DOHH2 (cell line): ENCODE measurements at regions not wholly inside any gene's neighbourhood (a gene's known extent, or its start where the extent isn't known, plus 50 kb on each side); places are given as distances from the start of the nearest gene placed in this dataset.

Source experiments
- H3F3A ChIP-seq: fragments of 200-600 bp; sonication (generic), shearing (Covaris generic); 2 replicates; pipeline ENCODE4 v1.6.0; 2016; ENCODE audit warnings: antibody characterized with exemption, mild to moderate bottlenecking; ENCODE audit not compliant: control insufficient read depth, insufficient read depth
- H3K27ac ChIP-seq: fragments of 200-600 bp; sonication (generic); 2 replicates; pipeline ENCODE4 v1.5.1; 2014; ENCODE audit warnings: low read depth, mild to moderate bottlenecking, low read length, moderate library complexity
- H3K27me3 ChIP-seq: fragments of 200-600 bp; sonication (generic); 2 replicates; pipeline ENCODE4 v1.6.1; 2014; ENCODE audit warnings: mild to moderate bottlenecking, low read length, mixed read lengths; ENCODE audit not compliant: control insufficient read depth
- H3K36me3 ChIP-seq: fragments of 200-600 bp; sonication (generic); 2 replicates; pipeline ENCODE4 v1.6.1; 2014; ENCODE audit warnings: mild to moderate bottlenecking, low read length, moderate library complexity, mixed read lengths; ENCODE audit not compliant: control insufficient read depth
- H3K4me1 ChIP-seq: fragments of 200-600 bp; sonication (generic); 2 replicates; pipeline ENCODE4 v1.6.1; 2014; ENCODE audit warnings: mild to moderate bottlenecking, low read length, mixed read lengths; ENCODE audit not compliant: control insufficient read depth
- H3K4me2 ChIP-seq: fragments of 200-600 bp; sonication (generic); 2 replicates; pipeline ENCODE4 v1.6.0; 2014; ENCODE audit warnings: mild to moderate bottlenecking, low read length, moderate library complexity
- H3K4me3 ChIP-seq: fragments of 200-600 bp; sonication (generic); 2 replicates; pipeline ENCODE4 v1.5.1; 2014; ENCODE audit warnings: mild to moderate bottlenecking, low read length, mixed read lengths
- H3K79me2 ChIP-seq: fragments of 200-600 bp; sonication (generic); 2 replicates; pipeline ENCODE4 v1.6.1; 2014; ENCODE audit warnings: mild to moderate bottlenecking, low read length, mixed read lengths; ENCODE audit not compliant: control insufficient read depth
- H3K9me2 ChIP-seq: fragments of 200-600 bp; sonication (generic); replicated peaks from 2 replicates; pipeline ENCODE4 v1.6.1; 2014; ENCODE audit warnings: mild to moderate bottlenecking, low read length, mixed read lengths; ENCODE audit not compliant: control insufficient read depth
- H3K9me3 ChIP-seq: fragments of 200-600 bp; sonication (generic); 2 replicates; pipeline ENCODE4 v1.6.1; 2014; ENCODE audit warnings: antibody characterized with exemption, low read length, mixed read lengths; ENCODE audit not compliant: control insufficient read depth, insufficient read depth
- H4K20me1 ChIP-seq: fragments of 200-600 bp; sonication (generic); 2 replicates; pipeline ENCODE4 v1.6.0; 2014; ENCODE audit warnings: low read depth, mild to moderate bottlenecking, antibody characterized with exemption, low read length, moderate library complexity; ENCODE audit not compliant: control insufficient read depth, insufficient read depth
- CTCF ChIP-seq: fragments of 200-600 bp; sonication (generic); IDR thresholded peaks from one replicate; pipeline ENCODE4 v1.5.1; 2014; ENCODE audit warnings: antibody characterized with exemption, mild to moderate bottlenecking, low read depth, low read length; ENCODE audit not compliant: poor library complexity, severe bottlenecking
- EZH2phosphoT487 ChIP-seq: fragments of 200-600 bp; sonication (generic); IDR thresholded peaks from 2 replicates; pipeline ENCODE4 v1.6.1; 2017; ENCODE audit warnings: borderline replicate concordance, mild to moderate bottlenecking, antibody characterized with exemption, low read length, moderate library complexity, mixed read lengths

- Histone ChIP-seq H3K4me2 (no peak overlapping the region), H3K9me3 (no peaks in the 10 kb centered on the region), H3K79me2 (no peaks in the 10 kb centered on the region), H3K4me1 (no peaks in the 10 kb centered on the region), H3K36me3 (no peaks in the 10 kb centered on the region), H3K27me3 (no peaks in the 10 kb centered on the region), H4K20me1 (no peaks in the 10 kb centered on the region), H3K4me3 (no peak overlapping the region), H3K9me2 (no peaks in the 10 kb centered on the region), H3K27ac (no peak overlapping the region), H3F3A (no peaks in the 10 kb centered on the region)
- TF ChIP-seq EZH2phosphoT487 (no peak), CTCF (no peak)
Measured at GRCh38 chr4:163932504-163932903, 438.0 kb downstream of the TMA16 start.

GRCh38 chr4:163939597-163939996, 445.1 kb downstream of the TMA16 start:
- no peaks in the 10 kb centered on the region for H3K4me1 ChIP-seq
- H3K9me3 ChIP-seq = no peaks in the 10 kb centered on the region
- no peaks in the 10 kb centered on the region for H4K20me1 ChIP-seq
- no peak overlapping the region for H3K27ac ChIP-seq
- H3K79me2 ChIP-seq = no peaks in the 10 kb centered on the region
- no peaks in the 10 kb centered on the region for H3K36me3 ChIP-seq
- TF ChIP-seq CTCF = no peak
- no peak for TF ChIP-seq EZH2phosphoT487
- H3K4me2 ChIP-seq = no peak overlapping the region
- H3K27me3 ChIP-seq = no peaks in the 10 kb centered on the region
- no peaks in the 10 kb centered on the region for H3F3A ChIP-seq
- H3K9me2 ChIP-seq = no peaks in the 10 kb centered on the region
- H3K4me3 ChIP-seq = no peak overlapping the region

- Histone ChIP-seq H3K9me3 (no peaks in the 10 kb centered on the region), H3K79me2 (no peaks in the 10 kb centered on the region), H3K9me2 (no peaks in the 10 kb centered on the region), H3K4me3 (no peak overlapping the region), H3K4me1 (no peaks in the 10 kb centered on the region), H3K27me3 (no peaks in the 10 kb centered on the region), H3K36me3 (no peaks in the 10 kb centered on the region), H3K27ac (no peak overlapping the region), H4K20me1 (no peaks in the 10 kb centered on the region), H3F3A (no peaks in the 10 kb centered on the region), H3K4me2 (no peak overlapping the region)
- TF ChIP-seq EZH2phosphoT487 (no peak), CTCF (no peak)
Measured at GRCh38 chr4:163941221-163941905, 446.9 kb downstream of the TMA16 start.
